ENCODE measurements at regions not wholly inside any gene's neighbourhood (a gene's known extent, or its start where the extent isn't known, plus 50 kb on each side); places are given as distances from the start of the nearest gene placed in this dataset.

GRCh38 chr16:62543516-62543915 is 507.3 kb upstream of the CDH8 start:
- no peak for TF ChIP-seq CTCF (IDR thresholded peaks at IDR 0.05)

- TF ChIP-seq CTCF (IDR thresholded peaks at IDR 0.05), result no peak
Observed at GRCh38 chr16:62539657-62540056, 503.4 kb upstream of the CDH8 start.

GRCh38 chr16:62530426-62530825 is 494.2 kb upstream of the CDH8 start:
- no peak for TF ChIP-seq CTCF (IDR thresholded peaks at IDR 0.05)

GRCh38 chr16:62516001-62516400 is 479.8 kb upstream of the CDH8 start:
- no peak for TF ChIP-seq CTCF (IDR thresholded peaks at IDR 0.05)

- TF ChIP-seq CTCF (IDR thresholded peaks at IDR 0.05), result no peak
Observed at GRCh38 chr16:62503073-62503472, 466.8 kb upstream of the CDH8 start.

GRCh38 chr16:62478903-62479458 is 442.7 kb upstream of the CDH8 start:
- TF ChIP-seq CTCF (IDR thresholded peaks at IDR 0.05), result no peak

GRCh38 chr16:62477796-62478195 is 441.6 kb upstream of the CDH8 start:
- no peak for TF ChIP-seq CTCF (IDR thresholded peaks at IDR 0.05)

- no peak for TF ChIP-seq CTCF (IDR thresholded peaks at IDR 0.05)
Observed at GRCh38 chr16:62475573-62475972, 439.3 kb upstream of the CDH8 start.
